Vagina (tissue), 2 donors: ENCODE measurements at regions not wholly inside any gene's neighbourhood (a gene's known extent, or its start where the extent isn't known, plus 50 kb on each side); places are given as distances from the start of the nearest gene placed in this dataset.

ENCODE experiments used
- DNase-seq, 2 donors: peaks; one replicate each; pipeline ENCODE4 v3.0.0-alpha.2; 2017; ENCODE audit errors: extremely low spot score in 2 of 2
- H3K27ac ChIP-seq: fragments of 200-600 bp; sonication (generic); one replicate; pipeline ENCODE4 v1.5.1; 2019
- H3K27me3 ChIP-seq: fragments of 200-600 bp; sonication (generic); one replicate; pipeline ENCODE4 v1.5.1; 2019
- H3K36me3 ChIP-seq, 2 donors: fragments of 200-600 bp; sonication (generic); one replicate each; pipeline ENCODE4 v1.5.1; 2017 to 2019
- H3K4me1 ChIP-seq: fragments of 200-600 bp; sonication (generic); one replicate; pipeline ENCODE4 v1.5.1; 2019
- H3K4me3 ChIP-seq, 2 donors: fragments of 200-600 bp; sonication (generic); 1 replicate in 1 of 2; 2 replicates in 1 of 2; pipeline ENCODE4 v1.5.1; 2016 to 2019
- H3K9me3 ChIP-seq: fragments of 200-600 bp; sonication (generic); one replicate; pipeline ENCODE4 v1.5.1; 2019
- CTCF ChIP-seq, 3 experiments: fragments of 450-650 bp in 2 of 3; fragments of 200-600 bp in 1 of 3; sonication (generic) in 1 of 3; IDR thresholded peaks; one replicate each; pipeline ENCODE4 v1.5.1; 2017 to 2019; ENCODE audit warnings: antibody characterized with exemption in 3 of 3, mild to moderate bottlenecking in 2 of 3, moderate library complexity in 2 of 3
- POLR2A ChIP-seq, 2 donors: fragments of 450-650 bp; IDR thresholded peaks; one replicate each; pipeline ENCODE4 v1.6.1; 2017; ENCODE audit warnings: antibody characterized with exemption in 2 of 2, mild to moderate bottlenecking in 2 of 2, moderate library complexity in 2 of 2
- POLR2AphosphoS5 ChIP-seq, 2 donors: sonication (generic); formaldehyde crosslinking; IDR thresholded peaks; one replicate each; pipeline ENCODE4 v1.9.0; 2017; ENCODE audit warnings: antibody characterized with exemption in 2 of 2, mild to moderate bottlenecking in 2 of 2, low read depth in 1 of 2; ENCODE audit not compliant: insufficient read depth in 1 of 2
- intact Hi-C: fragments of 100-400 bp; cut with DNase I; formaldehyde crosslinking; loops from one replicate; pipeline ENCODE4 v1.15.1; 2023

DNA sequence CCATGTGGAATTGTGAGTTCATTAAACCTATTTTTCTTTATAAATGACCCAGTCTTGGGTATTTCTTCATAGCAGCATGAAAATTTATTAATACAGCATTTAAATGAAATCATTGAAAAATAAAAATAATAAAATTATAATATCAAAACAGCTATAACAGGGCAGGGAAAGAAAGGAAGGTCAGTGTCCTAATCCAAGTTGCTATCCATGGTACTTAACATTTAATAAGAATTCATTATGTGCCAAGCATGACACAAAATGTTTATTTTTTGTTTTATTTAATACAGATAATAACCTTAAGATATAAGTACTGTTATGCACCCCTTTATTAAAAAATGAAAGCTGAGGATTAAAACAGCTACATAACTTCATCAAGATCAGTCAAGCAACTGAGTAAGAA lies 838.4 kb downstream of the RAB28 start:
- intact Hi-C loops: no loop called here
- Histone ChIP-seq H3K9me3 (no peaks in the 10 kb centered on the region), H3K27me3 (no peaks in the 10 kb centered on the region)

GRCh38 chr4:12644261-12644660 lies 839.9 kb downstream of the RAB28 start:
- Histone ChIP-seq H3K27me3 (no peaks in the 10 kb centered on the region), H3K36me3 (no peaks in the 10 kb centered on the region), H3K4me1 (no peaks in the 10 kb centered on the region), H3K9me3 (no peaks in the 10 kb centered on the region), H3K27ac (no peak overlapping the region), H3K4me3 (no peak overlapping the region)
- intact Hi-C loops: no loop called here
- DNase-seq: no peak
- TF ChIP-seq POLR2AphosphoS5 (IDR thresholded peaks at IDR 0.05; ENCODE audit: insufficient read depth in 1 of 2, low read depth in 1 of 2): no peak
- TF ChIP-seq CTCF (IDR thresholded peaks at IDR 0.05): no peak
- TF ChIP-seq POLR2A (IDR thresholded peaks at IDR 0.05): no peak

More for the DNA sequence above, 838.4 kb downstream of the RAB28 start:
- no peaks in the 10 kb centered on the region for H3K36me3 ChIP-seq
- TF ChIP-seq POLR2AphosphoS5 (IDR thresholded peaks at IDR 0.05; ENCODE audit: insufficient read depth in 1 of 2, low read depth in 1 of 2): no peak
- TF ChIP-seq POLR2A (IDR thresholded peaks at IDR 0.05): no peak
- TF ChIP-seq CTCF (IDR thresholded peaks at IDR 0.05): no peak
- H3K4me1 ChIP-seq: no peaks in the 10 kb centered on the region
- H3K27ac ChIP-seq: no peak overlapping the region
- H3K4me3 ChIP-seq: no peak overlapping the region
- no peak for DNase-seq

DNA sequence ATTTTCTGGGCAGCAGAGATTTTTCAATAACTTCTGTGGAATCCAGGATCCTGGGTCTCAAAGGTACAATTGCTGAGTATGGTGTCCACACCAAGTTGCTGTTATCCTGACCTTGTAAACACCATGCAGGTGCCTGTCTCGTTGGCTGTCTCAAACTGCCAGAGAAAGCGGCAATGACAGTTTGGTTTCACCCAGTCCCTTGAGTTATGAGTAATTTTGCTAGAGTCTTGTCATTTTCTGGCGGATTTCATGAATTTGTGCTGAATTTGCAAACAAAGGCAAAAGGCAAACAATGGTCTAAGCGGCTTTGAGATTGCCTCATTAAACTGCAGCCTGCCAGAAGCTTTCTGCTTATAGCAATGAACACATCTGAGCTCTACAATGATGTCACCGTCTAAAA lies 847.9 kb downstream of the RAB28 start:
- intact Hi-C loops: no loop called here
- Histone ChIP-seq H3K4me3 (no peak overlapping the region), H3K4me1 (no peaks in the 10 kb centered on the region), H3K36me3 (no peaks in the 10 kb centered on the region), H3K27me3 (no peaks in the 10 kb centered on the region), H3K9me3 (no peaks in the 10 kb centered on the region), H3K27ac (no peak overlapping the region)
- DNase-seq: no peak
- TF ChIP-seq POLR2A (IDR thresholded peaks at IDR 0.05) (no peak), CTCF (IDR thresholded peaks at IDR 0.05) (no peak), POLR2AphosphoS5 (IDR thresholded peaks at IDR 0.05; ENCODE audit: insufficient read depth in 1 of 2, low read depth in 1 of 2) (no peak)

- H3K36me3 ChIP-seq: no peaks in the 10 kb centered on the region
- no peak overlapping the region for H3K4me3 ChIP-seq
- intact Hi-C loops: no loop called here
- H3K27ac ChIP-seq: no peak overlapping the region
- H3K4me1 ChIP-seq: no peaks in the 10 kb centered on the region
- no peaks in the 10 kb centered on the region for H3K27me3 ChIP-seq
- no peak for TF ChIP-seq POLR2A (IDR thresholded peaks at IDR 0.05)
- no peak for TF ChIP-seq CTCF (IDR thresholded peaks at IDR 0.05)
- TF ChIP-seq POLR2AphosphoS5 (IDR thresholded peaks at IDR 0.05; ENCODE audit: insufficient read depth in 1 of 2, low read depth in 1 of 2): no peak
- H3K9me3 ChIP-seq: no peaks in the 10 kb centered on the region
- no peak for DNase-seq
These were observed 848.5 kb downstream of the RAB28 start for GRCh38 chr4:12635629-12636028.

GRCh38 chr4:12633053-12633651 lies 851.0 kb downstream of the RAB28 start:
- DNase-seq: no peak

More at GRCh38 chr4:12633053-12633651, 851.0 kb downstream of the RAB28 start:
- H3K36me3 ChIP-seq: no peaks in the 10 kb centered on the region
- H3K27ac ChIP-seq: no peak overlapping the region
- no peak overlapping the region for H3K4me3 ChIP-seq
- peak; percentile 20 to 67 (median 47) for TF ChIP-seq CTCF (IDR thresholded peaks at IDR 0.05)
- TF ChIP-seq POLR2A (IDR thresholded peaks at IDR 0.05): no peak
- no peaks in the 10 kb centered on the region for H3K4me1 ChIP-seq
- H3K27me3 ChIP-seq: no peaks in the 10 kb centered on the region
- intact Hi-C loops: no loop called here
- no peaks in the 10 kb centered on the region for H3K9me3 ChIP-seq
